ENCODE measurements at regions not wholly inside any gene's neighbourhood (a gene's known extent, or its start where the extent isn't known, plus 50 kb on each side); places are given as distances from the start of the nearest gene placed in this dataset.

DNA sequence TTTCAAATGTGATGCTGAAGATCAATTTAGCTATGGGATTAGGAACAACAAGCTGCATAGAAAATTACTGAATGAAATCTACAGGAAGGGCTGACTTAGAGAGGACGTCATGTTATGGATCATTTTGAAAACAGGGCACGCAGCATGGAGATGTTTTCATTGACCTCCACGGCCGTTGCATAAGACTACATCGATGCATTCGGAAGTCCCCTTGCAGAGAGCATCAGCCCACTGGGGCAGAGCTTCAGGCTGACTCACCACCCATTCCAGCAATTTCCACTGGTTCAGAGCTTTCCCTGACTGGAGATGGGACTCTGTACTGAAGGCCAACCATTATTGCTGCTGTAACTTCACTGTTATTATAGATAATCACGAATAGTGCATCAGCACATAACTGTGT lies 305.3 kb downstream of the IRS2 start:
- Histone ChIP-seq H3K27me3 (ENCODE audit: control insufficient read depth, insufficient read depth, low read length) (no peaks in the 10 kb centered on the region), H3K4me3 (ENCODE audit: low read depth, low read length) (no peak overlapping the region), H3K36me3 (ENCODE audit: control insufficient read depth, insufficient read depth, low read length) (no peaks in the 10 kb centered on the region)
- TF ChIP-seq, protein P1, sequence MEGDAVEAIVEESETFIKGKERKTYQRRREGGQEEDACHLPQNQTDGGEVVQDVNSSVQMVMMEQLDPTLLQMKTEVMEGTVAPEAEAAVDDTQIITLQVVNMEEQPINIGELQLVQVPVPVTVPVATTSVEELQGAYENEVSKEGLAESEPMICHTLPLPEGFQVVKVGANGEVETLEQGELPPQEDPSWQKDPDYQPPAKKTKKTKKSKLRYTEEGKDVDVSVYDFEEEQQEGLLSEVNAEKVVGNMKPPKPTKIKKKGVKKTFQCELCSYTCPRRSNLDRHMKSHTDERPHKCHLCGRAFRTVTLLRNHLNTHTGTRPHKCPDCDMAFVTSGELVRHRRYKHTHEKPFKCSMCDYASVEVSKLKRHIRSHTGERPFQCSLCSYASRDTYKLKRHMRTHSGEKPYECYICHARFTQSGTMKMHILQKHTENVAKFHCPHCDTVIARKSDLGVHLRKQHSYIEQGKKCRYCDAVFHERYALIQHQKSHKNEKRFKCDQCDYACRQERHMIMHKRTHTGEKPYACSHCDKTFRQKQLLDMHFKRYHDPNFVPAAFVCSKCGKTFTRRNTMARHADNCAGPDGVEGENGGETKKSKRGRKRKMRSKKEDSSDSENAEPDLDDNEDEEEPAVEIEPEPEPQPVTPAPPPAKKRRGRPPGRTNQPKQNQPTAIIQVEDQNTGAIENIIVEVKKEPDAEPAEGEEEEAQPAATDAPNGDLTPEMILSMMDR (IDR thresholded peaks at IDR 0.05; ENCODE audit: insufficient read depth, low read length, poor library complexity, severe bottlenecking): no peak
- no peak for DNase-seq (ENCODE audit: low read depth)

DNA sequence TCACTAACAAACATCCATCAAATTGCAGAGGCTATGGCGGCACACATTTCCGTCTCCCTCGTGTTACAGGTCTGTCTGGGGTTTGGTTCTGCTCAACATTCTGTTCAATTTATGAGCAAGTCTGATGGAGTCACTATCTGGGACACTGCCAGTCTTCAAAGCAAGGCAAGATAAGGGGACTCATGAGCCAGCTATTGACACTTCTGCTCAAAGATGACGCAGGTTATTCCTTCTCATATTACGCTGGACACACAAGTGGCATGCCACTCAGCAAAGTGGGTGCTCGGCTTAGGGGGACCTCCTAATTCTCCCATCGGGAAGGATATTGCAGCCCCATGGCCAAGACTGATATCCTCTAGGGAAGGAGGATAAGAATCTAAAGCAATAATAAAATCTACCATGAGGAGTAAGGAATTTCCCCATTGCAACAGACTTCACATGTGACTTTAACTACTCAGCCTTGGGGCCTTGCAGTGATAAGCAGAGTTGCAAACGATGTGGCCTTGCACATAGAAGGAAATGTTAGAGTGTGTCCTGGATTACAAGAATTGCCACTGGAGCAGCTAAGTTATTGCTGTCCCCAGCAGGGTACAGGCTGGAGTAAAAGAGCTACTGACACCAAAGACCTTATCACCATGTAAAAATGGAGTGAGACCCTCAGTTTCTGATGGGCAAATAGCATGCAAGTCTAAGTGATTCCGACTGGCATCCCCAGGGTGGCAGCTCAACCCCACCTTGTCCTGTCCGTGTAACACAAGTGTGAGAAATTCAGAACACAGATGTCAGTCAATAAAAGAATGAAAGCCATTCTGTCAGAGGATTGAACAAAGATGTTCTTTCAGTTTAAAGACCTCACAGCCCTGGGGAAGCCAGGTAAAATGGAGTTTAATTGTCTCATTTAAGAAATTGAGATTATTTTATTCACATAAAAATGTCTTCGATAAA lies 306.1 kb downstream of the IRS2 start:
- H3K27me3 ChIP-seq (ENCODE audit: control insufficient read depth, insufficient read depth, low read length): no peaks in the 10 kb centered on the region
- DNase-seq (ENCODE audit: low read depth): no peak
- no peak overlapping the region for H3K4me3 ChIP-seq (ENCODE audit: low read depth, low read length)
- TF ChIP-seq, protein P1 (IDR thresholded peaks at IDR 0.05; ENCODE audit: insufficient read depth, low read length, poor library complexity, severe bottlenecking): no peak
- no peaks in the 10 kb centered on the region for H3K36me3 ChIP-seq (ENCODE audit: control insufficient read depth, insufficient read depth, low read length)

DNA sequence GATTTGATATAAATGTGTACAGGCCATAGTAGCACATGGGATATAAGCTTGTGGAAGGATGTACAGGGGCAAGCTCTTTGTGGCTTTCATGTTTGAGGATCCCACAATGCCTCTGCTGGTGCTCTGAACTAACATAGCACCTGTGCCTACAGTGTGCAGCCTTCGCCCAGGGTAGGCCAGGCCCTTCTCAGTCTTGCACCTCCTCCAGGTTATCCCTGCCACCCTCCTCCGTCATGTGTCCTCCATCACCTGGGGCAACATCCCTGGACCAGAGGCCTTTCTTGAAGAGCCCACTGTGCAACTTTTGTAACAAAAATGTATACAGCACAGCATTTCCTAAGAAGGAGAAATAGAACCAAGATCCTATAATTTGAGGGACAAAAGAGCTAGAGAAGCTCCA lies 306.8 kb downstream of the IRS2 start:
- TF ChIP-seq, protein P1 (IDR thresholded peaks at IDR 0.05; ENCODE audit: insufficient read depth, low read length, poor library complexity, severe bottlenecking): no peak
- Histone ChIP-seq H3K4me3 (ENCODE audit: low read depth, low read length) (no peak overlapping the region), H3K27me3 (ENCODE audit: control insufficient read depth, insufficient read depth, low read length) (no peaks in the 10 kb centered on the region), H3K36me3 (ENCODE audit: control insufficient read depth, insufficient read depth, low read length) (no peaks in the 10 kb centered on the region)
- no peak for DNase-seq (ENCODE audit: low read depth)

DNA sequence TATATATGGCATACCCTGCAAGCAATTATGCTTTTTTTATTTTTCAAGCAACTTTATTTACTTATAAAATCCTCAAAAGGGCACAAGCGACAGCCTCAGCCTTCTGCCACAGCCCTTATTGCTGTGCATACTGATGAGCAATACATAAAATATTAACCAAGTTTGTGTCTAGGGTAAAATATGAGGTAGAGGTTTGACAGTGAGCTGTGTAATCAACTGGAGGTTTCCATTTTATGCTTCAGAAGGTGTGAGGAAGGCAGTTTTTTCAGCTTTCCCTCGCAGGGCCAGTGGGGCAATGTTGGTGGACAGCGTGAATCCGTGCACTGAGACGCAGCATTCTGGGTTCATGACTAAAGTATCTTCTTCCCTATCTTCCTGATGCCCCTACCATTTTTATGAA lies 310.4 kb downstream of the IRS2 start:
- H3K4me3 ChIP-seq (ENCODE audit: low read depth, low read length): no peak overlapping the region

DNA sequence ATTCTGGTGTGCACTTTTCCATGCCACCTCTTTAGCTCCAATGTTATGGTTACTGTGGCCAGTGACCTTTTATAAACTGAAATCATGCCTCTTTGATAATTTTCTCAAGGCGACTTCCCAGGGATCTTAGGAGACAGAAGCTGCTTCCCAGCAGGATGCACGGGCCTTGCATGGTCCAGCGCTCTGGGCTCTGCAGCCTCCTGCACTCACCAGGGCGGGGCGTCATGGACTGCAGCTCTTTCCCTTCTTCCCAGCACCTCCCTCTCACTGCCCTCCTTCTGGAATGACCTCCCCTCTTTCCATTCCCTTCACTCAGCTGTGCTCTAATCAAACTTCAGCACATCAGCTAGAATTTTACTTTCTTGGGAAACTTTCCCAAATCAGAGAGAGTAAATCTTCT lies 318.3 kb downstream of the IRS2 start:
- Histone ChIP-seq H3K27me3 (ENCODE audit: control insufficient read depth, insufficient read depth, low read length) (no peaks in the 10 kb centered on the region), H3K36me3 (ENCODE audit: control insufficient read depth, insufficient read depth, low read length) (no peaks in the 10 kb centered on the region), H3K4me3 (ENCODE audit: low read depth, low read length) (no peak overlapping the region)
- TF ChIP-seq, protein P1 (IDR thresholded peaks at IDR 0.05; ENCODE audit: insufficient read depth, low read length, poor library complexity, severe bottlenecking): no peak
- DNase-seq (ENCODE audit: low read depth): peak; percentile 14

More for the DNA sequence above, 310.4 kb downstream of the IRS2 start:
- DNase-seq (ENCODE audit: low read depth): peak; percentile 9
- TF ChIP-seq, protein P1 (IDR thresholded peaks at IDR 0.05; ENCODE audit: insufficient read depth, low read length, poor library complexity, severe bottlenecking): no peak
- H3K27me3 ChIP-seq (ENCODE audit: control insufficient read depth, insufficient read depth, low read length): no peaks in the 10 kb centered on the region
- H3K36me3 ChIP-seq (ENCODE audit: control insufficient read depth, insufficient read depth, low read length): no peaks in the 10 kb centered on the region
